ENCODE measurements at regions not wholly inside any gene's neighbourhood (a gene's known extent, or its start where the extent isn't known, plus 50 kb on each side); places are given as distances from the start of the nearest gene placed in this dataset.
"Not testable (repeated sequence)": the region's sequence is repeated elsewhere in the genome, so short reads cannot be mapped to it uniquely, and the experiment has no call there.

DNA sequence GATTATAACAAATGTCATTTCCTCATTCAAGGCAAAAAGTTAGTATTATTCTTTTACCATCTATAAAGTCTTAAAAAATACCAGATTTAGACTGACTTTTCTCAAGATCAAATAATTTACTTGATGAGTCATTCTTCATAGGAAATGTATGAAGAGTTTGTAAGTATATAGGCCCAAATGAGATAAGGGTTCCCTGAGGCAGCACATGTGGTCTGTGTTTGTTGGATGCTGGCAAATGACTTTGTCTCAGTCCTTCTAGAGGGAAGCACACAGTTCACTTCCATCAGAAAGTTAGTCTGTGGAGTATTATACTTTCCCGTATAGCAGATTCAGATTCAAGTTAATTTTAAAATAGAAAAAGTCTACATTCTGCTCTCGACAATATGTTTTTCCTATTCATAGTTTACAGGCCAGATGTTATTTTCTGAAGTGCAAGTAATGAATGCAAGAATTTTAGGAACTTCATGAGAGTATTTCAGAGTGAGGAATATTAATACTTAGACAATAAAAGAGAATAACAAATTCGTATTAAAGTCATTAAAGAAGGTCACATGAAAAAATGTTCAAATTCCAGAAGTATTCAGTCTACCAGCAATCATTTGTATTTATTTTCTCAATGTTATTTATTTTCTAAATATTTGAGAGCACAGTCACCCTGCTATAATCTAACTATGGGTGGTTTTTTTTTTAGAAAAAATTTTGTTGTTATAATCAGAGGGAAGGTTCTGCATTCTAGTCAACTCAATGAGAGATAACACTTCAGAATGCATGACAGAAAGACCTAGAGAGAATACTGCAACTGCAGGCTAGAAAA, 601.8 kb upstream of the ZFP42 start:
- TF ChIP-seq, protein P1, sequence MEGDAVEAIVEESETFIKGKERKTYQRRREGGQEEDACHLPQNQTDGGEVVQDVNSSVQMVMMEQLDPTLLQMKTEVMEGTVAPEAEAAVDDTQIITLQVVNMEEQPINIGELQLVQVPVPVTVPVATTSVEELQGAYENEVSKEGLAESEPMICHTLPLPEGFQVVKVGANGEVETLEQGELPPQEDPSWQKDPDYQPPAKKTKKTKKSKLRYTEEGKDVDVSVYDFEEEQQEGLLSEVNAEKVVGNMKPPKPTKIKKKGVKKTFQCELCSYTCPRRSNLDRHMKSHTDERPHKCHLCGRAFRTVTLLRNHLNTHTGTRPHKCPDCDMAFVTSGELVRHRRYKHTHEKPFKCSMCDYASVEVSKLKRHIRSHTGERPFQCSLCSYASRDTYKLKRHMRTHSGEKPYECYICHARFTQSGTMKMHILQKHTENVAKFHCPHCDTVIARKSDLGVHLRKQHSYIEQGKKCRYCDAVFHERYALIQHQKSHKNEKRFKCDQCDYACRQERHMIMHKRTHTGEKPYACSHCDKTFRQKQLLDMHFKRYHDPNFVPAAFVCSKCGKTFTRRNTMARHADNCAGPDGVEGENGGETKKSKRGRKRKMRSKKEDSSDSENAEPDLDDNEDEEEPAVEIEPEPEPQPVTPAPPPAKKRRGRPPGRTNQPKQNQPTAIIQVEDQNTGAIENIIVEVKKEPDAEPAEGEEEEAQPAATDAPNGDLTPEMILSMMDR (IDR thresholded peaks at IDR 0.05; ENCODE audit: poor library complexity, severe bottlenecking), result no peak
- ATAC-seq (ENCODE audit: low read depth) (no peak), DNase-seq (ENCODE audit: low spot score) (no peak)
- H3K36me3 ChIP-seq (ENCODE audit: low read depth), result no peaks in the 10 kb centered on the region
- no peaks in the 10 kb centered on the region for H3K9me3 ChIP-seq (ENCODE audit: severe bottlenecking)
- no peak overlapping the region for H3K27ac ChIP-seq (ENCODE audit: poor library complexity, severe bottlenecking)
- H3K4me3 ChIP-seq (ENCODE audit: severe bottlenecking), result no peak overlapping the region
- H3K4me1 ChIP-seq (ENCODE audit: insufficient read depth, poor library complexity, severe bottlenecking), result no peaks in the 10 kb centered on the region
- H3K27me3 ChIP-seq (ENCODE audit: insufficient read depth, poor library complexity, severe bottlenecking), result no peaks in the 10 kb centered on the region

DNA sequence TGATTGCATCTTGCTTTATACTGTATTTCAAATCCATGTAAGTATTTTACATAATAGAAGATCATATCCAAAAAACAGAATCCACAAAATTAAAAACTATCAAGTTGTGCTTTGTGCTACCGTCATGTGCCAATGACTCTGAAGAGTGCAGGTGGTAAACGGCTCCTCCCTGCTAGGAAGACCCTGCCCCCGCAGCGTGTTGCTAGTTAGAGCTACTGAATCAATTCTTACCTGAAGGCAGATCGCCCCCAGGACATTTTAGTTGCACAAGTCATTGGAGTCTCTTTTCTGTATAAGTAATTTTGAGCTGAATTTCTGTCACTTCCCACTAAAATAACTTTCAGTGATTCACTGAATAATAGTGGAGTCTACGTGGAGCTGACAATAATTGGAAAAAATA, 599.5 kb upstream of the ZFP42 start:
- Histone ChIP-seq H3K4me3 (ENCODE audit: severe bottlenecking) (no peak overlapping the region), H3K27me3 (ENCODE audit: insufficient read depth, poor library complexity, severe bottlenecking) (no peaks in the 10 kb centered on the region), H3K27ac (ENCODE audit: poor library complexity, severe bottlenecking) (no peak overlapping the region), H3K36me3 (ENCODE audit: low read depth) (no peaks in the 10 kb centered on the region), H3K4me1 (ENCODE audit: insufficient read depth, poor library complexity, severe bottlenecking) (no peaks in the 10 kb centered on the region), H3K9me3 (ENCODE audit: severe bottlenecking) (no peaks in the 10 kb centered on the region)
- TF ChIP-seq, protein P1 (IDR thresholded peaks at IDR 0.05; ENCODE audit: poor library complexity, severe bottlenecking), result no peak
- ATAC-seq (ENCODE audit: low read depth), result no peak
- DNase-seq (ENCODE audit: low spot score), result no peak

DNA sequence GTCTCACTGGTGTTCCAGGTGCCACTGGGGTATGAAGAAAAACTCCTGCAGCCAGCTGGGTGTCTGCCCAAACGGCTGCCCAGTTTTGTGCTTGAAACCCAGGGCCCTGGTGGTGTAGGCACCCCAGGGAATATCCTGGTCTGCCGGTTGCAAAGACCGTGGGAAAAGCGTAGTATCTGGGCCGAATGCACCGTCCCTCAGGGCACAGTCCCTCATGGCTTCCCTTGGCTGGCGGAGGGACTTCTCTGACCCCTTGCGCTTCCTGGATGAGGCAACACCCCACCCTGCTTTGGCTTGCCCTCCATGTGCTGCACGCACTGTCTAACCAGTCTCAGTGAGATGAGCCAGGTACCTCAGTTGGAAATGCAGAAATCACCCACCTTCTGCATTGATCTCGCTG, 587.1 kb upstream of the ZFP42 start:
- H3K27ac ChIP-seq (ENCODE audit: poor library complexity, severe bottlenecking); H3K36me3 ChIP-seq (ENCODE audit: low read depth); H3K27me3 ChIP-seq (ENCODE audit: insufficient read depth, poor library complexity, severe bottlenecking); ATAC-seq (ENCODE audit: low read depth); H3K9me3 ChIP-seq (ENCODE audit: severe bottlenecking); H3K4me1 ChIP-seq (ENCODE audit: insufficient read depth, poor library complexity, severe bottlenecking); H3K4me3 ChIP-seq (ENCODE audit: severe bottlenecking); DNase-seq (ENCODE audit: low spot score): not testable (repeated sequence)

GRCh38 chr4:187413564-187414358, 581.8 kb upstream of the ZFP42 start:
- DNase-seq (ENCODE audit: low spot score) (no peak), ATAC-seq (ENCODE audit: low read depth) (no peak)
- H3K4me1 ChIP-seq (ENCODE audit: insufficient read depth, poor library complexity, severe bottlenecking), result peaks cover 8% of the 10 kb centered on the region
- TF ChIP-seq, protein P1 (IDR thresholded peaks at IDR 0.05; ENCODE audit: poor library complexity, severe bottlenecking), result no peak
- H3K27me3 ChIP-seq (ENCODE audit: insufficient read depth, poor library complexity, severe bottlenecking), result no peaks in the 10 kb centered on the region
- H3K36me3 ChIP-seq (ENCODE audit: low read depth), result no peaks in the 10 kb centered on the region; the same call in 1 of the 2 replicates
- H3K9me3 ChIP-seq (ENCODE audit: severe bottlenecking), result no peaks in the 10 kb centered on the region
- no peak overlapping the region for H3K4me3 ChIP-seq (ENCODE audit: severe bottlenecking)
- H3K27ac ChIP-seq (ENCODE audit: poor library complexity, severe bottlenecking), result no peak overlapping the region

- H3K4me1 ChIP-seq (ENCODE audit: insufficient read depth, poor library complexity, severe bottlenecking), result peaks cover 8% of the 10 kb centered on the region
- no peaks in the 10 kb centered on the region; the same call in 1 of the 2 replicates for H3K36me3 ChIP-seq (ENCODE audit: low read depth)
- no peak for ATAC-seq (ENCODE audit: low read depth)
Observed at GRCh38 chr4:187414716-187415115, 580.9 kb upstream of the ZFP42 start.

More at GRCh38 chr4:187414716-187415115, 580.9 kb upstream of the ZFP42 start:
- H3K9me3 ChIP-seq (ENCODE audit: severe bottlenecking), result no peaks in the 10 kb centered on the region
- no peak overlapping the region for H3K4me3 ChIP-seq (ENCODE audit: severe bottlenecking)
- H3K27ac ChIP-seq (ENCODE audit: poor library complexity, severe bottlenecking), result no peak overlapping the region
- no peak for DNase-seq (ENCODE audit: low spot score)
- no peaks in the 10 kb centered on the region for H3K27me3 ChIP-seq (ENCODE audit: insufficient read depth, poor library complexity, severe bottlenecking)
- TF ChIP-seq, protein P1 (IDR thresholded peaks at IDR 0.05; ENCODE audit: poor library complexity, severe bottlenecking), result no peak

Measured in RWPE2 (cell line).